GM21619 (cell line): ENCODE measurements at regions not wholly inside any gene's neighbourhood (a gene's known extent, or its start where the extent isn't known, plus 50 kb on each side); places are given as distances from the start of the nearest gene placed in this dataset.
"Not testable (repeated sequence)": the region's sequence is repeated elsewhere in the genome, so short reads cannot be mapped to it uniquely, and the experiment has no call there.

ENCODE experiments used
- ATAC-seq: cut with Tn5 transposase; IDR thresholded peaks from one replicate; pipeline ENCODE4 v1.9.1; 2021; ENCODE audit not compliant: unreplicated experiment

DNA sequence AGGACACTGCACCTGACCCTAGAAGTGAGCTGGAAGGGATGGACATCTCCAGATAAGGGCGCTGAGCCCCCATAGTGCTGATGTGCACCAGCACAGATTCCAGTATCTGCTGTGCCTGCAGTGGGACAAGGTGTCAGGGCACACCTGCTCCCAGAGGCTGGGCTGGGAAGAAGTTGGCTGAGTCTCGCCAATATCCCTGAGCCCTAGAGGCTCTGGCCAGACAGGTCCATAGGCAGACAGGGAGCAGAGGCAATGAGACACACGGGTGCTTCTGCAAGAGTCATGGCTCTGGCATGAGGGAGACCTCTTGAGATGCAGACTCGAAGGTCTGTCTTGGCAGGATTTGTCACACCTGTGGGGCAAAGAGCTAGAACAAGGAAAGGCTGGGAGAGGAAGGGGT lies 1321.5 kb downstream of the UQCRFS1 start:
- ATAC-seq: no peak

DNA sequence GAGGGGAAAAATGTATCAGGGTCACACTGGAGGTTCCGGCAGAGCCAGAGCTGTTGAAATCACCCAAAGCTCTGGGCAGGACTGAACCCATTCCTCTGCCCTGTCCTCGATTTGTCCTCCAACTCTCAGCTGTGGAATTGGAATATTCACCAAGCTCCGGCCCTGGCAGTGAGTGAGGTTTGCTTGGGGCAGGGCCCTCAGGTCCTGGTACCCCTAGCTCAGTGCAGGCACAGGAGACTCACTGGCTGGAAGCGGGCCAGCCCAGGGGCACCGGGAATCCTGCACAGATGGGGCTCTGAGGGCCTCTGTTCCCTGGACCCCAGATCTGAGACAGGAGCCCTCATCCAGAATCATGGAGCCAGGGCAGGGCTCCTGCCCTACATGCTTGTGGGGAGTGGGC lies 1322.3 kb downstream of the UQCRFS1 start:
- ATAC-seq: no peak

DNA sequence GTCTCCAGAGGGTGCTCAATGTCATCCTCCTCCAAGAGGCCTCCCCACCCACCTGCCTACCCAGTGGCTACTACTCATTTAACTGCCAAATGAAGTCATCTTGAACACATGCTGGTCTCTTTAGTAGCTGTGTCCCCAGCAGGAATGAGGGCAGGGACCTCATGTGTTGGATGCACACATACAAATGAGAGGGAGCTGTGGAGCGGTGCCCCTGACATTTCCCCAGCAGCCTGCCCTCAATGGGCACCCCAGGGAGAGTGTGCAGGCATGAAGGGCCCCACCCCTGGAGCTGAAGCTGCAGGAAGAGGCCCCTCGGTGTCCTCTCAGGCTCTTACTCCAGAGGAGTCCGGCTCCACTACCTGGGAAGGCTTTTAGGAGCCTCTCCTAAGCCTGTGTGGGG lies 1322.7 kb downstream of the UQCRFS1 start:
- no peak for ATAC-seq

DNA sequence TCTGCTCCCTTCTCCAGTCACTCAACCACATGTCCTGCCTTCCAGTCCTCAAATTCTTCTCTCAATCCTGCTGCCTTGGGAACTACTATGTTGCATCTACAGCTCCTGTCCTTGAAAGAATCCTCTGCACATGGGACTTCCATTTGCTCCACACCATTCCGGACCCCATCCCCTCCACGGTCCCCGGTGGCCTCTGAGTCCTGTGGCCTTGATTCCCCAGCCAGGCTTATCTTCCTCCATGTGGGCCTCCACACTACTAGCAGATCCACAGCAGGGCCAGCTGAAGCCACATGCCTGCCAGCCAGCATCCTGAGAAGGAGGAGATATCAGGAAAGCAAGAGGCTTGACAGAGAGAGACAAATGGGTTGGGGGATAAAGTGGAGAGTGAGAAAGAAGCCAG lies 1323.8 kb downstream of the UQCRFS1 start:
- no peak for ATAC-seq

DNA sequence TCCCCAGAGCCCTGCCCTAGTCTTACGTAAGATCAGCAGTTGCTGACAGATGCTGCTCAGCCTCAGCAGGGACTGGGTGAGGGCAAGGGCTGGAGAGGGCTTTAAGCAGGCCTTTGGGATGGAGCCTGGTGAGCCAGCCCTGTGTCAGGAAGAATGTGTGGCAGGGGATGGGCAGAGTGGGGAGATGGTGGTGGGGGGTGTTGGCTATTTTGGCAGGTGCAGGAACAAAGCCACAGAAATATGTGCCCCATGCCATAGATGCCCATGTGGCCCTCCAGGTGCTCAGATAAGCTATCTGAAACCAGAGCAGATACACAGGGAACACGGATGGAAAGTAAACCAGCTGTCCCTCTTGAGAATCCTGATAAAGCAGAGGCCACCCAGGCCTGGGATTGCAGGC lies 1325.0 kb downstream of the UQCRFS1 start:
- no peak for ATAC-seq

DNA sequence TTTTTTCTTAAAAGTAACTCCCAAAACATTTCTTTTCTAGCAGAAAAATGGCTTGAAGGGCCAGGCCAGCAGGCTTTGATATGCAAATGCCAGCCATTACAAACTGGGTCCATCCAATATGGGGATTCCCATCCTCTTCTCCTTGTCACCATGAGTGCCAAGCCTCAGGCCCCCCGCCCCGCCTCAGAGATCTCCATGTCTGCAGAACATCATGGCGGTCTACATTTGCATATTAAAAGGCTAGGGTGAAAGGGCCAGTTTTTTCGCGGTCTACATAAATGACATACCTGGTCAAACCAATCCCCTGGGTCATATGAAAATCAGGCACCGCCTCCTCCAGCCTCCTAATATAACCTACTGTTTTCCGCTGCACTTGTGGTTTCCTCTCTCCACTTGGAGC lies 1327.6 kb downstream of the UQCRFS1 start:
- ATAC-seq: no peak

DNA sequence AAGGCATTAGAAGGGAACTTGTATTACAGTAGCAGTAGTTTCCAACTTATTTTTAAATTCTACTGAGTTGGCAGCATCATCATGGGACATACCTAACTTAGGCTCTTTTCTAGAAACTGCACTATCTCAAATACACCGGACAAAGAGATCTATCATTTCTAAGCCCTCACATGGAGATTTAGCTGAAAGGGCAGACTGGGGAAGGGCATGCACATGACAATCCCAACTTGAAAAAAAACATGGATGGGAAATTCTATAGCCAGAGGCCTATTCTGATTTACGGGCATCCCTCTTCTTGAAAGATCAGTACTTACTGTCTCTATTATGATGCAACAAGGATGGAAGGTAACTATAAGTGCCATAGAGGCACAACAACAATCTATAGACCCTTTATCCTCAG lies 1328.6 kb downstream of the UQCRFS1 start:
- ATAC-seq: no peak

DNA sequence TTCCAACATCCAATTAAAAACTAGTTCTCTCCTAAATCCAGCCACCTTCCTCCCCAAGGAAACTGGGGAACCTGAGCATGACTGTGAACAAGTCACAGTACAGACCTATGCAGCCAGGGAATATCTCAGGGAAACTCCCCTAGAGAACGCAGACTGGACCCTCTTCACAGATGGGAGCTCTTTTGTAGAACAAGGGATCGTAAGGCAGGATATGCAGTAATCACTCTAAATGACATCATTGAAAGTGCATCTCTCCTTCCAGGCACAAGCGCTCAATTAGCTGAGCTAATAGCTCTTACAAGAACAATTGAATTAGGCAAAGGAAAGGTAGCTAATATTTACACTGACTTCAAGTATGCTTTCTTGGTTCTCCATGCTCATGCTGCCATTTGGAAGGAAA lies 1331.7 kb downstream of the UQCRFS1 start:
- ATAC-seq: no peak

DNA sequence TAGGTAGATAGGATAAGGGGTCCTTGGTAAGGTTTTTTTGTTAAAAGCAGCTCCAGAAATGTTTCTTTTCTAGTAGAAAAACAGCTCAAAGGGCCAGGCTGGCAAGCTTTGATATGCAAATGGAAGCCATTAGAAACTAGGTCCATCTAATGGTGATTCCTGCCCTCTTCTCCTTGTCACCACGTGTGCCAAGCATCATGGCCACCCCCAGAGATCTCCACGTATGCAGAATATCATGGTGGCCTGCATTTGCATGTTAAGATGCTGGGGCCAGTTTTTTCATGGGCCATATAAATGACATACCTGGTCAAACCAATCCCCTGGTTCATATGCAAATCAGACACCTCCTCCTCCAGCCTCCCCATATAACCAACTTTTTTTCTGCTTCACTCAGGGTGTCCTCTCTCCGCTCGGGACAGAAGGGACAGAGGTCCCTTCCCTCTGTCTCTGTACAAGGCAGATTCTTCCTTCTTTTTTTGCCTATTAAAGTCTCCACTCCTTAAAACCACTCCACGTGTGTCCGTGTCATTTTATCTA lies 1335.9 kb downstream of the UQCRFS1 start:
- ATAC-seq: no peak

DNA sequence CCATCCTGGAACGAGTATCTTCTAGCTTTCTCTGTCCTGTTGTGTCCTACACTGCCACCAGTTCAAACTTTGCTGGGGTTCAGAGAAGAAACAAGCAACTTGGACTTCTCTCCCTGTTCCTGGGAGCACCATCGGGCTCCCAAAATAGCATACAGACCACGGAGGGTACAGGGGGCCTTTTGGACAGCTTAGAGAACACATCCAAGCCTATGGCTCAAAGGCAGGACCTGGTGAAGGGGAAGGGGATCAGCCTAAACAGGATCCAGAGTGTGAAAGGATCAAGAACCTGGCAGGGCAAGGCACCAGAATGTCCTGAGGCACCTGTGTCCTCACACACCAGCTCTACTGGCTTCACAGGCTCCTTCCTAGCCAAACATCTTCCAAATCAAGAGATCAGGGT lies 1336.5 kb downstream of the UQCRFS1 start:
- ATAC-seq: no peak

DNA sequence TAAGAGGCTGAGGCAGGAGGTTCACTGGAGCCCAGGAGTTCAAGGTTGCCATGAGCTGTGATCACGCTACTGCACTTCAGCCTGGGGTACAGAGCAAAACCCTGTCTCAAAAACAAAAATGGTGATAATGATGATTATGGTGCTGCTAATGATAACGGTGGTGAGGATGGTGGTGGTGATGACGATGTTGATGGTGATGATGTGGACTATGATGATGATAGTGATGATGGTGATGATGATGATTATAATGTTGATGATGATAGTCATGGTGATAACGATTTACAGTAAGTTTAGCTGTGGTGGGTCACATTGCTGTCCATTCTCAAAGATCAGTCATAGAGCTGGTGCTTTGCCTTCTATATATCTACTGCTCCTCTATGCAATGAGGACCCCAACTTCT lies 1340.6 kb downstream of the UQCRFS1 start:
- ATAC-seq: no peak

DNA sequence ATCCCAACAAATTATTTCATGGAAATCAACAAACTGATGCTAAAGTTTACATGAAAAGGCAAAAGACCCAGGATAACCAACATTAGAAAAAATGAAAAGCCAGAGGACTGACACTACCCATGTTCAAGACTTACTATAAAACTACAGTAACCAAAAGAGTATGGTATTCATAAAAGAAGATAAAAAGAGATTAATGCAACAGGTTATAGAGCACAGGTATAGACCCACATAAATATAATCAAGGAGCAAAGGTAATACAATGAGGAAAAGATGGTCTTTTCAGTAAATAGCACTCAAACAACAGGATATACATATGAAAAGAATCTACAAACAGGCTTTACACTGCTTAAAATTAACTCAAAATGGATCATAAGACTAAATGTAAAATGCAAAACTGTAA lies 1342.7 kb downstream of the UQCRFS1 start:
- no peak for ATAC-seq

DNA sequence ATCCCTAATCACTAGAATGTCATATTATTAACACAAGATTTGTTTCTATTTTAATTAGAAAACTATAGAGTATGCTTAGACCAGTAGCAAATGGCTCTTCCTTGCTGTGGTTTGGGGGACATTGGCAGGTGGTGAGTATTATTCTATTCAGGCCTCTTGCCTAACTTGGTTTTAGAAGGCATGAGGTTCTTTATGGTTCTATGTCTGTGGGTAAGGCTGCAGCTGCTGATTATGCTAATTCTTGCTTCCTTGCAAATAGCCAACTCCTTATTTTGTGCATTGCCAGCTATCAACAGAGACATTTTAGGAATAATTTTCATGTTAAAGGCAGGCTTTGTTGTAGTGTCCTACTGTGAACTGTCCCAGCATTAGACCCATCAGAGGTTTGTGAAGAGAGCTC lies 1344.9 kb downstream of the UQCRFS1 start:
- no peak for ATAC-seq

DNA sequence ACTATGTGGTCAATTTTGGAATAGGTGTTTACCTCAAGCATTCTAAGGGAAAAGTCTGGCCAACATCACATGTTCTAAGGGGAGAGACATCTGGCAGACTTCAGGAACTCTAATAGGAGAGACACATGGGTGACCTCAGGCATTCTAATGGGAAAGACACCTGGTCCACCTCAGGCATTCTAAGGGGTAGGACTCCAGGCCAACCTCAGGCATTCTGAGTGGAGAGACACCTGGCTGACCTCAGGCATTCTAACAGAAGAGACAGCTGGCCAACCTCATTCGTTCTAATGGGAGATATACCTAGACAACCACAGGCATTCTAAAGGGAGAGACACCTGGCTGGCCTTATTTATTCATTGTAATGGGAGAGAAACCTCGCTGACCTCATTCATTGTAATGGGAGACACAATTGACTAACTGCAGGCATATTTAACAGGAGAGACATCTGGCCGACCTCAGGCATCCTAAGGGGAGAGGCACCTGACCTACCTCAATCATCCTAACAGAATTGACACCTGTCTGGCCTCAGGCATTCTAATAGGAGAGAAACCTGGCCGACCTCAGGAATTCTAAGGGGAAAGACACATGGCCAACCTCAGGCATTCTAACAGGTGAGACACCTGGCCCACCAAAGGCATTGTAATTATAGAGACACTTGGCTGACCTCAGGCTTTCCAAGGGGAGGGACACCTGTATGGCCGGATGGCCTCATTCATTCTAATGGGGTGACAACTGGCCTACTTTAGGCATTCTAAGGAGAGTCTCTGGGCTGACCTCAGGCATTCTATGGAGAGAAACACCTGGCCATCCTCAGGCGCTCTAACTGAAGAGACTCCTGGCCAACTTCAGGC lies 1346.8 kb downstream of the UQCRFS1 start:
- ATAC-seq: no peak

DNA sequence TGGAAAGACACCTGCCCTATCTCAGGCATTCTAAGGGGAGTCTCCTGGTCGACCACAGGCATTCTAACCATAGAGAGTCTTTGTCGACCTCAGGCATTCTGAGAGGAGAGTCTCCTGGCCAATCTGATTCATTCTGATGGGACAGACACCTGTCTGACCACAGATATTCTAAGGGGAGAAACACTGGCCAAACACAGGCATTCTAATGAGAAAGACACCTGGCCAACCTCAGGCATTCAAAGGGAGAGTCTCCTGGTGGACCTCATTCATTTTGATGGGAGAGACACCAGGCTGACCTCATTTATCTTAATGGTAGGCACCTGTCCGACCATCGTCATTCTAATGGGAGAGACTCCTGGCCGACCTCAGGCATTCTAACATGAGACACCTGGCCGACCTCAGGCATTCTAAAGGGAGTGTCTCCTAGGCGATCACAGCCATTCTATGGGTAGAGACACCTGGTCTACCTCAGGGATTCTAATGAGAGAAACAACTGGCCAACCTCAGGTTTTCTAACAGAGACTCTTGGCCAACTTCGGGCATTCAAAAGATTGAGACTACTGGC lies 1351.5 kb downstream of the UQCRFS1 start:
- ATAC-seq: no peak

DNA sequence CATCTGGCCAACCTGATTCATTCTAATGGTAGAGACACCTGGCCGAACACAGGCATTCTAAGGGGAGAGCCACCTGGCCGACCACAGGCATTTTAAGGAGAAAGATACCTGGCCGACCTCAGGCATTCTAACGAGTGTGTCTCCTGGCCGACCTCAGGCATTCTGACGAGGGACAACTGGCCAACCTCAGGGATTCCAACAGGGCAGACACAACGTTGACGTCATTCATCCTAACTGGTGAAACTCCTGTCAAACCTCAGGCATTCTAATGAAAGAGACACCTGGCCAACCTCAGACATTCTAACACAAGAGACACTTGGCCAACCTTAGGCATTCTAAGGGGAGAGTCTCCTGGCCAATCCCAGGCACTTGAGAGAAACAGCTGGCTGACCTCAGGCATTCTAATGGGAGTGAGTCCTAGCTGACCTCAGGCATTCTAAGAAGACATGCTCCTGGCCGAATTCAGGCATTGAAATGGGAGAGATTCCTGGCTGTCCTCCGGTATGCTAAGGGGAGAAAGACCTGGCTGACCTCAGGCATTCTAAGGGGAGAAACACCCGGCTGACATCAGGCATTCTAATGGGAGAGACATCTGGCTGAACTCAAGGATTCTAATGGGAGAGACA lies 1352.5 kb downstream of the UQCRFS1 start:
- ATAC-seq: no peak

DNA sequence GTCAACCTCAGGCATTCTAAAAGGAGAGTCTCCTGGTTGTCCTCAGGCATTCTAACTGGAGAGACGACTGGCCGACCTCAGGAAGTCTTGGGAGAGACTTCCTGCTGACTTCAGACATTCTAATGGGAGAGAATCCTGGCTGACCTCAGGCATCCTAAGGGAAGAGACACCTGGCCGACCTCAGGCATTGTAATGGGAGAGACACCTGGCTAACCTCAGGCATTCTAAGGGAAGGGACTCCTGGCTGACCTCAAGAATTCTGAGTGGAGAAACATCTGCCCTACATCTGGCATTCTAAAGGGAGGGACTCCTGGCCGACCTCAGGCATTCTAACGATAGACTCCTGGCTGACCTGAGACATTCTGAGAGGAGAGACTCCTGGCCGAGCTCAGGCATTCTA lies 1353.3 kb downstream of the UQCRFS1 start:
- no peak for ATAC-seq

DNA sequence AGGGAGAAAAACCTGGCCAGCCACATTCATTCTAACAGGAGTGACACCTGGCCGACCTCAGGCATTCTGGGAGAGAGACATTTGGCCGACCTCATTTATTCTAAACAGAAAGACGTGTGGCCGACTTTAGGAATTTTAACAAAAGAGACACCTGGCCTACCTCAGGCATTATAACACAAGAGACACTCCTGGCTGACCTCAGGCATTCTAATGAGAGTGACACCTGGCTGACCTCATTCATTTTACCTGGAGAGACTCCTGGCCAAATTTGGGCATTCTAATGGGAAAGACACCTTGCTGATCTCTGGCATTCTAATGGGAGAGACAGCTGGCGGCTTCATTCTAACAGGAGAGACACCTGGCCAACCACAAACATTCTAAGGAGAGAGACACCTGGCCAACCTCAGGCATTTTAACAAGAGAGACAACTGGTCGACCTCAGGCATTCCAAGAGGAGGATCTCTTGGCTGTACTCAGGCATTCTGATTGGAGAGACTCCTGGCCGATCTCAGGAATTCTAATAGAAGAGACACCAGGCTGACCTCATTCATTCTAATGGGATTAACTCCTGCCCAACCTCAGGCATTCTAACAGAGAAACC lies 1353.9 kb downstream of the UQCRFS1 start:
- no peak for ATAC-seq

DNA sequence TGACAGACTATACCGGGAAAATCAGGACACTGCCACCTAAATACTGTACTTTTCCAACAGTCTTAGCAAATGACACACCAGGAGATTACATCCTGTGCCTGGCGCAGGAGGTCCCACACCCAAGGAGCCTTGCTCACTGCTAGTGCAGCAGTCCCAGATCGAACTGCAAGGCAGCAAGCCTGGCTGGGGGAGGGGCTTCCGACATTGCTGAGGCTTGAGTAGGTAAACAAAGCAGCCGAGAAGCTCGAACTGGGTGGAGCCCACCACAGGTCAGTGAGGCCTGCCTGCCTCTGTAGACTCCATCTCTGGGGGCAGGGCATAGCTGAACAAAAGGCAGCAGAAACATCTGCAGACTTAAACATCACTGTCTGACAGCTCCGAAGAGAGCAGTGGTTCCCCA lies 1360.0 kb downstream of the UQCRFS1 start:
- not testable (repeated sequence) for ATAC-seq

DNA sequence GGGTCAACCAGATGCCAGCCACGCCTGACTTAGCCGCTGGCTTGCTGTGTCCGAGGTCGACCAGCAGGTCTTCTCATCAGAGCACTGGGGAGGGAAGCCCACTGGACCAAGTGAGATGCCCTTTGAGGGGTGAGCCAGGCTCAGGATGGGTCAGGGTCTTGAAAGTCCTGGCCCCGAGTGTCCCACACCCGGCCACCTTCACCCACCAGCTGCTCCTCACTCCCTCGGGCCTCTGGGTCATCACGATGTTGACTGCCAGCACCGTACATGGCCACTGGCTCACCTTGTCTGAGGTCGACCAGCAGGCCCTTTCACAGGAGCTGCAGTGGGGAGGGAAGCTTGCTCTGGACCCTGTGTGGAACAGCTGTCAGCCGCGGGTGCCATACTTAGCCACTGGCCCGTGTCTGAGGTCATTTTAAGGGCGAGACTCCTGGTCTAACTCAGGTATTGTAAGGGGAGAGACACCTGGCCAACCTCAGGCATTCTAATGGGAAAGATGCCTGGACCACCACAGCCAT lies 1361.3 kb downstream of the UQCRFS1 start:
- no peak for ATAC-seq

DNA sequence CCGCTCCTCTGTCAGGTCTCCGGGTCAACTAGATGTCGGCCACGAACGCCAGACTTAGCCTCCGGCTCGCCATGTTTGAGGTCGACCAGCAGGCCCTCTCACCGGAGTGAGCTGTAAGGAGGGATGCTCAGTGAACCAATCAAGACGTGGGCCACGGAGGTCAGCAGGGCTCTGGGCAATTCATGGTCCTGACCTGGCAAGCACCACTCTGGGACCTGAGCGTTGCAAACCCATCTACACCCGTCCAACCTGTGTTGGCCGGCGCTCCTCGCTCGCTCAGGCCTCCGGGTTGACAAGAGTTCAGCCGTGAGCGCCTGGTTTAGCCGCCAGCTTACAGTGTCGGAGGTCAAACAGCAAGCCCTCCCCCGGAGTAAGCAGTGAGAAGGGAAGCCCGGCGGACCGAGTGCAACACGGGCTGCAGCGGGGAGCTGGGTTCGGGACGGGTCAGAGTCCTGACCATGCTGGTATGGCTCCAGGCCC lies 1361.9 kb downstream of the UQCRFS1 start:
- no peak for ATAC-seq
